Mammary epithelial cell (primary cell): ENCODE measurements at regions not wholly inside any gene's neighbourhood (a gene's known extent, or its start where the extent isn't known, plus 50 kb on each side); places are given as distances from the start of the nearest gene placed in this dataset.

Experiments
- CTCF ChIP-seq, 2 donors: IDR thresholded peaks in 1 of 2; conservative IDR thresholded peaks in 1 of 2; 2 replicates each; pipeline ENCODE4 v1.5.1; 2011 to 2012; ENCODE audit warnings: inconsistent platforms in 2 of 2, low read length in 2 of 2, mild to moderate bottlenecking in 2 of 2, control low read depth in 1 of 2, low read depth in 1 of 2; ENCODE audit not compliant: insufficient read depth in 1 of 2; ENCODE audit errors: extremely low read depth in 1 of 2
- EZH2 ChIP-seq: IDR thresholded peaks from 2 replicates; pipeline ENCODE4 v1.6.1; 2012; ENCODE audit warnings: low read length, inconsistent platforms, borderline replicate concordance

GRCh38 chr9:19938990-19939733, 150.3 kb upstream of the SLC24A2 start:
- TF ChIP-seq CTCF (conservative IDR thresholded peaks at IDR 0.05 in 1 of 2, IDR thresholded peaks at IDR 0.05 in 1 of 2; ENCODE audit: extremely low read depth in 1 of 2, insufficient read depth in 1 of 2, low read depth in 1 of 2, low read length in 2 of 2) (no peak), EZH2 (no peak)
